ENCODE measurements at regions not wholly inside any gene's neighbourhood (a gene's known extent, or its start where the extent isn't known, plus 50 kb on each side); places are given as distances from the start of the nearest gene placed in this dataset.

DNA sequence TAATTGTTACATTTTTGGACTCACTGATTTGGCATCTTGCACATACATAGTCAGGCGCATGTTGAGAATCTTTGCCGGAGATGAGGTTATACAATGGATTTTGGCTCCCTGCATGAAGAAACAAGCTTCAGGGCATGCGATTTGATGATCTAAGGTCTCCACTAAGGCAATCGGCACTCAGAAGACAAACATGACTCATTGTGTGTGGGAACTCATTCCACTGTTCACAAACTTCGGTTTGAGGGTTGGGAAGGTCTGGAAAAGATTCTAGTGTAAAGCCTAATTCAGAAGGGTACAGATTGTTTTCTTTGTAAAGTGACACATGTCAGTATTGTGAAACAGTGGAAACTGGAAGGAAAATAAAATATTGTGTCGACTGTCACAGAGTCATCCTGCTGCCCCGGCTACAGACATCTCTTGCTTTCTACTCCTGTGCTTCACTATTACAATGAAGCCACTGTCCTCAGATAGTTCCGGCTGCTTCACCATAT, 192.6 kb upstream of the HMGA2 start:
- DNase-seq = no peak

DNA sequence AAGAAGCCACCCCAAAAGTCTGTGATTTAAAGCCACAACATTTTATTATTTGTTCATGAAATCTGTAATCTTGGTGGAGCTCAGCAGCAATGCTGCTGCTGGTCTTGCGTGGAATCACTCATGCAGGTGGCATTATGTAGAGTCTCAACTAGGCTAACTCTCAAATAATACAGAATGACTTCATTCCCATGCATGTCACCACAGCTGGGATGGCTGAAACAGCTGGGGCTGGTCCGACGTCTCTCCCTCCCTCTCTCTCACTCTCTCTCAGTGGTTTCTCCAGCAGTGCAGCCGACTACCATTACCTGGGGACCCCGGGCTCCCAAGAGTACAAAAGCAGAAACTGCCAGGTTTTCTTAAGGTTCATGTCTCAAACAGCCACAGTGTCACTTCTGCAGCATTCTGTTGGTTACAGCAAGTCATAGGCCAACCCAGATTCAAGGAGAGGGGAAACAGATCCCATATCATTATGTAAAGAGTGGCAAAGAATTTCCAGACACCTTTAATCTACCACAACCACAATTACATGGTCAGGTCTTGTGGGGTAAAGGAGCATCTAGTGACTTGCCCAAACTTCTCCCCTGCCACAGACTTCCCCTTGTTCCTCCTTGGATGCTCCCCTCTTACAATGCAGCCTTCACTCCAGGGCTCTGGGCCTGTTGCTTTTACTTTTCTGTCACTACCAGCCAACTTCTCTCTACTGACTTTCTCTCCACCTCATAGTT, 192.0 kb upstream of the HMGA2 start:
- no peak for DNase-seq

DNA sequence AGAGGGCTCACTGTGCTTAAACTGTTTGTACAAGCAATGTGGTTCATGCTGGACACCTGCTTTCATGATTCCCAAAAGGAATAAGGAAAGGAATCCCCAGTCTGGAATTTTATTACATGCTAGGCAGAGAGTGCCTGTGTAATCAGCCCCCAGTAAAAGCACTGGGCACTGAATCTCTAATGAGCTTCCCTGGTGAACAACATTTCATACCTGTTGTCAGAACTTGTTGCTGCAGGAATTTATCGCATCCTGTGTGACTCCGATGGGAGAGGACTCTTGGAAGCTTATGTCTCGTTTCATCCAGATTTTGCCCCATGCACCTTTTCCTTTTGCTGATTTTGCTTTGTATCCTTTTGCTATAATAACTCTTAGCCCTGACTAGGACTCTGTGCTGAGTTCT, 190.2 kb upstream of the HMGA2 start:
- no peak for DNase-seq

DNA sequence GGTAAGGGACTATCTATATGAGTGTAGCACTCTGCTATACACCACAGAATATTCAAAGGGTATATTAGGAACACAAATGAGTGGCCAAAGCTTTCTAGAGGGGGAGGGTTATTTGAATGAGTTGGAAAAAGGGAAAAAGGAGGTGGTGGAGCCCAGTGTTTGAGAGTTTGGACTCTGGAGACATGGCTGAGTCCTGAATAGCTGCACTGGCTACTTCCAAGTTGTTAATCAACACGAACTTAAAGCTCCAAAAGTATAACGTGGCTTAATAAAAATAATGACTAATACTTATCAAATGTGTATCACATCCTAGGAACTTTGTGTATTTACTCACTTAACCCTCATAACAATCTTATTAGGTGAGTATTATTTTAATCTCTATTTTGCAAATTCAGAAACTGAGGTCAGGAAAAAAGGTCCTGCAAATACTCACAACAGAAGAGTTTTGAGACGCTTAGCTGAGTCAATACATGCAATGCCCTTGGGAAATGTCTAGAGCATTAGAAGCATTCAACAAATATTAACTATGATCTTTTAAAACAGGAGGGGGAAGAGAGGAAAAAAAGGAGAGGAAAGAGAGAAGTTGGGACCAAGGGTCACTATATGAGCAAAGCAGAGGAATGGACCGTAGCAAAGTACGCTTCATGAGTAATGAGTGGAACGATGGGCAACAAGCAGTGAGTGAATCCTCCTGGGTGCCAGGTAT, 189.5 kb upstream of the HMGA2 start:
- DNase-seq = no peak

DNA sequence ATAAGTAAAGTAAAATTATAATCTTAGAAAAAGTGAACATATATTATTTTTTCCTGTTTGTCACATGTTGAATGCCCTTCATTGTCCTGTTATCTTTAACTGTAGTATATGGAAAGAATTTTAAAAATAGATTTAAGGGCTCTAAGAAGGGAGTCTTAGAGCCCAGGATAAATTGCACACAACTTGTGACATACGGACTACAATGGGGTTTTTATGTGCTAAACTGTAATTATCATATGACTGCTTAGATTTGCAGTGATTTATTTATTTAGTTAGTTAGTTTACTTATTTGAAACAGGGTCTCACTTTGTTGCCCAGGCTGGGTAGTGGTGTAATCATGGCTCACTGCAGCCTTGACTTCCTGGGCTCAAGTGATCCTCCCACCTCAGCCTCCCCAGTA, 187.8 kb upstream of the HMGA2 start:
- DNase-seq = no peak

DNA sequence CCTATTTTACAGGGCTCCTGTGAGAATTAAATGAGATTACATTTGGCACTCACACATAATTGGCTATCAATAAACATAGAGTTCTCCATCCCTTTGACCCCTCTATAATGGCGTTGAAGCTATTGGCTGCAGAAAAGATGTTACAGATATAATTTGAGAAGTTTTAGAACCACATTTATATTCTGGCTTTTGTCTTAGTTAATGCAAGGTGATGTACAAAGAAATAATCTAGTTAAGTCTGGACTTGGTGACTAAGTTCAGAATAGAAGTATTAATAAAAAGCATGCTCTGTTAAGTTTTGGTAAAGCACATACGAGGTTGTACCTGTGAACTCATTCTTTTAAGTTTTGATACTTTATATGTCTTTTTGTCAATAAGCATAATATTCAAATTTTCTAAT, 187.1 kb upstream of the HMGA2 start:
- DNase-seq = no peak

DNA sequence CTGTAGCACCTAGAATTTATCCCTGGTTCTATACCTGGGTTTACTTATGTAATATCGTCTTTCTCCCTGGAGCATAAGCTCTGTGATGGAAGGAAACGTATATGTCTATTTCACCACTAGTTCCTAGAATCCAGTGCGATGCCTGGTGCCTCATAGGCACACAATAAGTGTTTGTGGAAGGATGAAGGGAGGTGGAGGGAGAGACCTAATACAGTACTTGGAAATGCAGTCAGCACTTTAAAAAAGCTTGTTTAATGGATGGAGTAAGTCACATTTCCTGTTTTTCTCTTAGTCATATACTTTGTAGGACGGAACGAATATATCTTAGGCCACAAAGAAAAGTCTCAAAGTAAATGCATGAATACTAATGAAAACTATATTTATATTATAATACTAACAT, 186.5 kb upstream of the HMGA2 start:
- no peak for DNase-seq

DNA sequence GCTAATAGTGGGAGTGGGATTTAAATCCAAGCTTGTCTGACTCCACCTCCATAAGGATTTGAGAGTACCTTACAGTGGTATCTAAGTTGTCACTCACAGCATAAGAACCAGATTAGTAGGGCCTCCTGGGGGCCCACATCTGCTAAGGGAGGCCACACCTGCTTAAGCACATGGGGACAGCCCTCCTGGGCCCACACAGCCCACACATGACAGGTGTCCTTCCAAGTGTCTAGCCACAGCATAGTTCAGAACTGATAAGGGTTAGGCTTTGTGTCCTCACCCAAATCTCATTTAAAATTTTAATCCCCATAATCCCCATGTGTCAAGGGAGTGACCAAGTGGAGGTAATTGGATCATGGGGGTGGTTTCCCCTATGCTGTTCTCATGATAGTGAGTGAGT, 186.0 kb upstream of the HMGA2 start:
- DNase-seq = no peak

DNA sequence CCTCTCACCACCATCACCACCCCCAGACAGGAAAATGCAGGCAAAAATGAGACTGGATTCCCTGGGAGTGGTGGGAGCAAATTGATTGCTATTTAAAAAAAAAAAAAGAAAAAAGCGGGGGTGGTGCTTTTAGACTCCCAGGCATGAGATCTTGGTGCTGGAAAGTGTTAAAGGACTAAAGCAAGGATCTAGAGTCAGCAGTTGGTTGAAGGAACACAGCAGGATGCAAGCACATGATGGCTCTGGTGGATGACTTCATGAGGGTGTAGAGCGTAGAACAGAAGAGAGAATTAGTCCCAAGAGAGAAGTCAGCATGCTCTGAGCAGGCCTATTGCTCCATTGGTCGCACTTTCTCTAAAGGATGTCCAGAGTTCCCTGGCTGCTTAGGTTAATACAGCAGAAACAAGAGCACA, 183.8 kb upstream of the HMGA2 start:
- DNase-seq = no peak

DNA sequence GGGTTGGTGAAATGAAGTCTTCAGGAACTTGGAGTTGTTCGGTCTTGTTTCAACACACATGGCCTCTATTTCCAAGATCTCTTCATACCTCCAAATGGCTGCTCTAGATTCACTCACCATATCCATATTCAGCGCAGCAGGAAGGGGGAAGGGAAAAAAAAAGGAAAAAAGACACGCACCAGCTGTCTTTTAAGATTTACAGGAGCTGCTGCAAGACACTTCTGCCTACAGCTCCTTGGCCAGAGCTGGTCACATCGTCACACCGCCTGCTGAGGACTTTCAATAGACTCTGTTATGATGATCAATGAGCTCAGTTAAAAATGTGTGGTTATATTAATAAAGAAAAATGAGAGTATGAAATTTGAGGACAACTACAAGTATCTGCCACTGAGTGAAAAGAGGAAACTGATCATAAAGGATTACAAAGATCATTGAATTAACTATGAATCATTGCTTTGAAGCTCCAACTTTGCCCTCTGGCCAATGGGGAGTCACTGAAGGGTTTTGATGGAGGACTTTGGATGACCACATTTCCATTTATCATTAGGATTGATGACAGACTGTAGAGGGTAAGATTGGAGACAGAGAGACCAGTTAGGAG, 182.1 kb upstream of the HMGA2 start:
- DNase-seq = no peak

DNA sequence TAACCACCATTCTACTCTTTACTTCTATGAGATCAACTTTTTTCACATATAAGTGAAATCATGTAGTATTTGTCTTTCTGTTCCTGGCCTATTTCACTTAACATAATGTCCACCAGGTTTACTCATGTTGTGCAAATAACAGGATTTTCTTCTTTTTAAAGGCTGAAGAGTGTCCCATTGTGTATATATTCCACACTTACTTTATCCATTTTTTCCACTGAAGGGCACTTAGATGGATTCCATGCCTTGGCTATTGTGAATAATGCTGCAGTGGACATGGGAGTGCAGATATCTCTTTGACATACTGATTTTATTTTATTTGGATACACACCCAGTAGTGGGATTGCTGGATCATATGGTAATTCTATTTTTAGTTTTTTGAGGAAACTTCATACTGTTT, 181.1 kb upstream of the HMGA2 start:
- no peak for DNase-seq

DNA sequence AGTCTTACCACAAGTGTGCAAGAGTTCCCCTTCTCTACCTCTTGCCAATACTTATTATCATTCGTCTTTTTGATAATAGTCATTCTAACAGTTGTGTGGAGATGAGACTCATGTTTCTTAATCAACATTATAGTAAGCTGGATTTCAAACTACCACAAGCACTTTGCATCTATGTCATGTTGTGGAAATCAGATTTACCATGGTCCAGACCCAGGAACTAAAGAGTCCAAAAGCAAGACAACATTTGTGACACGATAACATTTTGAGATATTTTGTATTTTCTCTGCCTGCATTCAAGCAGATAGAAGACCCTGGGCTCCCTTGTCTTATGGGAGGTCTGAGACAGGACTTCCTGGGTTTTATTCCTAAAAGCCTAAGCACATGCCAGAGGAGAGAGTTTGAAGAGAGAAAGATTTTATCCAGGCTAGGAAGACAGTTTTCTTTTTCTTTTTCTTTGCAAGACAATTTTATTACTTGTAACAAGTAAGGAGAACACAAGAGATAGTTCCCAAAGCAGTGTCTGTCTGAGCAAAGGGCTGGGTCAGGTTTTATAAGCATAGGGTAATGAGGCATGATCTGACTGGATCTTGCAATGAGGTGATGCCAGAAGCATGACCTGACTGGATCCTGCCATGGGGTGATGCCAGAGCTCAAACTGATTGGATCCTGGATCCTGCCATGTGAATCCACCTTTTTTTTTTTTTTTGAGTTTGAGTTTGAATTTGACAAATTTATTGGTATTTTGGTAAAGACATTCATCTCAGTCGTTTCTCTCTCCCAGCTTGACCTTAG, 180.5 kb upstream of the HMGA2 start:
- no peak for DNase-seq

DNA sequence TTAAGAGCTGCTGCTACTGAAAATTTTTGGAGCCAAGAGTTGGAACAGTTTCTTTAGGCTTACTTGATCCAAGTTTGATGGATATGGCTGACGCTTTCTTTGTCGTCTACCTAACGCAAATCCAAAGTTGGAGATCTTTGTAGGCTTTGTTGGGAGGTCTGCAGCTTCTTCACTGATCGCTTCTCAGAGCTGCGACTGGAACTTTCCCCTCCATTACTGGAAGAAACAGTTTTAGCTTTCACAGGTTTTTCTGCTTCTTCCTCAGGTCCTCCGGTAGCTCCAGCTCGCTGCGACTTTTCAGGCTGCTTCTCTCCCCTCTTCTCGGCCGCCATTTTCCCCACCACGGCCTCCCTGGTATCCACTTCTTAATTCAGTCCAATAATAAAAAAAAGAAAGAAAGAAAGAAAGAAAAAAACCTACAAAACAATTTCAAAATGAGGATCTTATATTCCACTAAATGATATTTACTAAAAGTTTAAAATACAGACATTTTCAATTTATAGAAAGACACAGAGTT, 178.1 kb upstream of the HMGA2 start:
- DNase-seq = no peak

DNA sequence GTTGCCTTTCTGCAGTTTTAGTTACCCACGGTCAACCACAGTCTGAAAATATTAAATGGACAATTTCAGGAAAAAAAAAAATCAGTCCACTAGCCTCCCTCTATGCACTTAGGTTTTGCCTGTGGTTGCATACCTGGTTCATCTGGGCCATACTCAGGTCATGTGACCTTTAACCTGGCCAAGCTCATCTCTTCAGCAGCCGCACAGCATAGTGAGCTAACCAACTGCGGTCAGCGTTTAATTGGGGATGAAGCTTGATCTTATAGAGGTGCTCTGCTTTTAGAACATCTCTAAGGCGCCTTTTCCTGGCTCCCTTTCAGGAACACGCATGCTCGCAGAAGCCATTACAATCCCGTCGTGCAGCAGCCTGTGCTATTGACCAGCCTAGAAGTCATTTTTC, 177.2 kb upstream of the HMGA2 start:
- DNase-seq = no peak

DNA sequence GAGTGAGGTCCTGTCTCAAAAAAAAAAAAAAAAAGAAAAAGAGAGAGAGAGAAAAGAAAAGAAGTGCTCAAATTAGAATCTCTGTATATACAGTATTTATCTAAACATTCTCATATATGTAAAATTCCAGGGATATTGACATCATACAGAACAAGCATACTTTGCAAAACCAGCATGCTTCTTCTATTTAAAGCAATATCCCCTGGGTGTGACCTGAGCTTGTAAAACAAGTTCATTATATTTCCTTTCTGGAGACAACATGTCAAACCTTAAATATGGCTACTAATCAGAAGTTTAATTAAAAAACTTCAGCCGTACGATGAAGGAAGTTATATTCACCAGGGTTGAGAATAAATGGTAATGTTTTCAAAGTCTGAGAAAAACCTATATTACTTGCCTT, 175.8 kb upstream of the HMGA2 start:
- DNase-seq = no peak

DNA sequence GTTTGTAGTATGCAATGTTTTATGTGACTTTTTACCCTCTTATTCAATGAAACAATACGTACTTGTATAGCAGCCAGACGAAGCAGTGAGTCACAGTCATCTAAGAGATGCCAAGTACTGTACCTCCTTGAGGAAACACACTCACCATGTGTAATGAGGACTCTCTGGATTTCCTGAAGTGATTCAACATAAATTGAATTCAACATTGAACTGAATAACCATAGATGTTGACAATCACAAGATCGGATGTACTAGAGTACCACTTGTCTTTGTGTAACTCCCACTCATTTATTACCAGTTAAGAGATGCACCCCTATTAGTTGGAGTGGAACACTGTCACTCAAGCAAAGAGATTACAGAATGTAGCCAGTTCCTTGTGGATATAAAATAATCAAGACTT, 175.2 kb upstream of the HMGA2 start:
- DNase-seq = no peak

DNA sequence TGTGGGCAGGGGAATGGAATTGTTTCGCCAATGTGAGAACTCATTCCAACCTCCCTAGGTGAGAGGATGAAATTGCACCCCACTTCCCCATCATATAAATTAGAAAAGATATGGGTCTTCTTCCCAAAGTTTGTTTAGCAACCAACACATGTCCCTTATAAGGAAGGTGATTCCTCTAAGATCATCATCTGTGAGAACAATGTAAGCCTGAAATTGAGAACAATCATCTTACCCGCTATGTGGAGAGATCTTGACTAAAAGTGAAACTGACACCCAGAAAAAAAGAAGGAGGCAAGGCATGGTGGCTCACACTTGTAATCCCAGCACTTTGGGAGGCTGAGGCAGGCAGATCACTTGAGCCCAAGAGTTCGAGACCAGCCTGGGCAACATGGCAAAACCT, 173.2 kb upstream of the HMGA2 start:
- no peak for DNase-seq

DNA sequence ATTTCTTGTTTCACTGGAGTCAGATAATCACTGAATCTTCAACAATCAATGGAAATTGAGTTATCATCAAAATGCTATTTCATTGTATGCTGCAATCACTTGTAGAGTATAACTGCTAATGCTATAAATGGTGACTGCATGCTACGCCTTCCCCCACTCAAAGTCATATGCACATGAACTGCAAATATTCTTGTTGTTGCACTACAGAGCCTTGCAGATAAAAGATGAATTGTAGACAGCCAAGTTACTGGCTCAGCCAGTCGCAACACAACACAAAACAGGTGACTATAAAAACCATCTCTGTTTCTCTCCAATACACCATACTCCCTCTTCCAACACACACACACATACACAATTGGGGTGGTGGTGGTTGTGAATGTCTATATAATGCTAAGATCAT, 171.0 kb upstream of the HMGA2 start:
- no peak for DNase-seq

DNA sequence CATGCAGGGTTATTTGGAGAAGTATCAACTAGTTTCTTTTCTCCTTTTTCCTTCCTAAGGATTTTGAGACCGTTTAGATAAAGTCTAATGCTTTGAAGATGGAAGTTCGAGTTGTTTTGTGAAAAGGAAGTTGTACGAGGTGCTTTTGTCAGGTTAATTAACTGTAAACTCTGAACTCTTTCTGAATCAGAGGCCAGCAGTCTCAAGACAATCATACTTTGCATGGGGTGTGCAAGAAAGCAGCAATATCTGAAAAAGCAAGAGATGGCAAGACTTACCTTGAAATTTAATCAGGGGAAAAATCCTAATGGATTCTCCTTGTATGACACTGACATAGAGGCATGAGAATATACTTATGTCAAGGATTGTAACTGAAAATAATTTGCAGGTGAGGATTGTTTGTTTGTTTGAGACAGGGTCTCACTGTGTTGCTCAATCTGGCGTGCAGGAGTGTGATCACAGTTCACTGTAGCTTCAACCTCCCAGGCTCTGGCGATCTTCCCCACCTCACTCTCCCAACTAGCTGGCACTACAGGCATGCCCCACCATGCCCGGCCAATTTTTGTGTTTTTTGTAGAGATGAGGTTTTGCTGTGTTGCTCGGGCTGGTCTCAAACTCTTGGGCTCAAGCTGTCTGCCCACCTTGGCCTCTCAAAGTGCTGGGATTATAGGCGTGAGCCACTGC, 170.2 kb upstream of the HMGA2 start:
- DNase-seq = no peak

DNA sequence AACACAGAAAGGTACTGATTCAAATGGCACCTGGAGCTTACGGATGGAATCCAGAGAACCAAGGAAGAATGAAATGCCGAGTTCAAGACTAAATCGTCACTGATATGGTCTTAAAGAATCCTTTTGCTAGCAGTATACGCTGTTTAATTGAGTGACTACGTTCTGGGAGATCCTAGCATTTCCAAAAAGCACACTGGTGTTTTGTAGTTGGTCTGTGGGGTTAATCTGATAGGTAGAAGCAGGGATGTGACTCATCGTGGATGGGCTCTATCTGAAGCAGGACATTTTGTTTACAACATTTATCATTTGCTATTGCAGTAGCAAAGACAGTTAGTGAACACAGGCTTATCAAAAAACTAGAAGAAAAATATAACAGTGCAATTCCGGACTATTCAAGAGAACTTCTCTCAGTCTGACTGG, 169.2 kb upstream of the HMGA2 start:
- DNase-seq = no peak

DNA sequence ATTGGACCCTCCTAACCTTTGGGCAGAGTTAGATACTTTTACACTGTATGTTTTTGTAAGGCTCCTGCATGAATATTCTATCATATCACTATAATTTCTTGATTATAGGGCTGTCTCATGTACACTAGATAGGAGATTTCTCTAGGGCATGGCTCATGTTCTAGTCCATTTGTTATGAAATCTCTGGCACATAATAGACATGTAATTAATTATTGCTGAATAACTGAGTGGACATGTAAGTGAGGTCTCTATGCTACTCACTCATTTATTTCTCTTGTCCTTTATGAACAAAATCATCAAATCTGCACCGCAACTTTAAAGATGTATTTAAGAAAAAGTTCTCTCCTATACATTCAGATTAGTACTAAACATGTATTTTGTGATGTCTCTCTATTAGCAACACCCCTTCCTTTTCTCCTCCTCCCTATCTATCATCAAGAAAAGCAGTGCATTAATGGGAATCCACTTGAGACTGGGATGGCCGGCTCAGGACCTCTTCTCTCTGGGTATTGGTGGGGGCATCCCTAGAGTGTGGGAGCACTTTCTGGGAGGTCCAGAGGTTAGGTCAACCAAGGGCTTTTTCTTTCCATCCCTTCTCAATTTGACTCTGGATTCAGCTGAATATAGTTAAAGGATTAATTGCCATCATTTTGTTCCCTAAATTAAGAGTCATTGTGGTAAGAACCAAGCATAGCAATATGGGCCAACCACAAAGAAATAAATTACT, 168.0 kb upstream of the HMGA2 start:
- no peak for DNase-seq

DNA sequence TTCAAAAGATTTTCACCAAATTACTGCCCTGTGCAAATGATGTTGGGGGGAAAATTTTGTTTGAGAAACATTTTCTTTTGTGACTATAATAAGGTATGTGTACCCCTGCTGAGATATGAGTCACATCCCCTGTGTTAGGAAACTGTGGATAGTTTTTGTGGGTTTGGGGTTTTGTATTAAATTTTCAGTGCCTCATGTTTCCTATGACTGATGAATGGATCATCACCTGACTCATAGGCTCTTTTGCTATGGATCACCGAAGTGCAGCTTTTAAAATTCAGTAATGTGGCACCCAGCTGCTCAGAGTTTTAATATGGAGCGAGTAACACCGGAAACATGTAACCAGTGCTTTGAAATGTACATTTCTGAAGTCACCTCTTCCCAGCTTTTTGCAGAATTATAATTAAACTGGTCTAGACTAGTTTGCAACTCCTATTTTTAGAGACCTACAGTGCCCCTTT, 167.4 kb upstream of the HMGA2 start:
- peak; percentile 15 for DNase-seq
